Cardiac muscle cell (in vitro differentiated cells and primary cell): ENCODE measurements at regions not wholly inside any gene's neighbourhood (a gene's known extent, or its start where the extent isn't known, plus 50 kb on each side); places are given as distances from the start of the nearest gene placed in this dataset.
"Not testable (repeated sequence)": the region's sequence is repeated elsewhere in the genome, so short reads cannot be mapped to it uniquely, and the experiment has no call there.

ENCODE experiments used
- DNase-seq, 2 donors: peaks; one replicate each; pipeline versions ENCODE4 v3.0.0 to v3.0.0-alpha.2; 2010 to 2017; ENCODE audit warnings: low read depth in 1 of 2, low spot score in 1 of 2
- H3K27ac ChIP-seq: fragments of 200-600 bp; sonication (generic); 2 replicates; pipeline ENCODE4 v1.5.1; 2016
- H3K27me3 ChIP-seq: fragments of 200-600 bp; sonication (generic); 2 replicates; pipeline ENCODE4 v1.6.0; 2016; ENCODE audit warnings: control low read depth
- H3K36me3 ChIP-seq: fragments of 200-600 bp; sonication (generic); 2 replicates; pipeline ENCODE4 v1.5.1; 2016; ENCODE audit warnings: control low read depth
- H3K4me1 ChIP-seq: fragments of 200-600 bp; sonication (generic); 2 replicates; pipeline ENCODE4 v1.8.1; 2017; ENCODE audit warnings: low read depth, mild to moderate bottlenecking, mixed run types
- H3K4me3 ChIP-seq: fragments of 200-600 bp; sonication (generic); 2 replicates; pipeline ENCODE4 v1.5.1; 2016; ENCODE audit warnings: mild to moderate bottlenecking
- H3K9me3 ChIP-seq: fragments of 200-600 bp; sonication (generic); 2 replicates; pipeline ENCODE4 v1.5.1; 2017; ENCODE audit warnings: low read depth, mild to moderate bottlenecking, control low read depth
- CTCF ChIP-seq: IDR thresholded peaks from 2 replicates; pipeline ENCODE4 v1.5.1; 2012; ENCODE audit warnings: low read depth, mild to moderate bottlenecking, low read length

GRCh38 chr12:34108405-34108803, 86.1 kb downstream of the ALG10 start:
- DNase-seq, result no peak
- Histone ChIP-seq H3K36me3 (no peaks in the 10 kb centered on the region), H3K27me3 (no peaks in the 10 kb centered on the region), H3K4me1 (no peaks in the 10 kb centered on the region), H3K27ac (no peak overlapping the region), H3K4me3 (no peak overlapping the region), H3K9me3 (no peaks in the 10 kb centered on the region)
- TF ChIP-seq CTCF, result no peak

- Histone ChIP-seq H3K27ac (no peak overlapping the region), H3K4me3 (no peak overlapping the region), H3K36me3 (no peaks in the 10 kb centered on the region), H3K9me3 (no peaks in the 10 kb centered on the region), H3K27me3 (no peaks in the 10 kb centered on the region), H3K4me1 (no peaks in the 10 kb centered on the region)
- TF ChIP-seq CTCF, result no peak
- DNase-seq, result no peak
These were observed 86.7 kb downstream of the ALG10 start for GRCh38 chr12:34108967-34109366.

GRCh38 chr12:34109390-34109789, 87.1 kb downstream of the ALG10 start:
- H3K9me3 ChIP-seq, result no peaks in the 10 kb centered on the region
- TF ChIP-seq CTCF, result no peak
- no peaks in the 10 kb centered on the region for H3K36me3 ChIP-seq
- H3K27me3 ChIP-seq, result no peaks in the 10 kb centered on the region
- no peak for DNase-seq
- H3K27ac ChIP-seq, result no peak overlapping the region
- H3K4me3 ChIP-seq, result no peak overlapping the region
- no peaks in the 10 kb centered on the region for H3K4me1 ChIP-seq

GRCh38 chr12:34109909-34110531, 87.7 kb downstream of the ALG10 start:
- DNase-seq, H3K4me3 ChIP-seq, H3K27ac ChIP-seq, H3K9me3 ChIP-seq, H3K36me3 ChIP-seq, H3K4me1 ChIP-seq, H3K27me3 ChIP-seq: not testable (repeated sequence)

GRCh38 chr12:34119366-34119765, 97.1 kb downstream of the ALG10 start:
- Histone ChIP-seq H3K9me3 (no peaks in the 10 kb centered on the region), H3K4me1 (no peaks in the 10 kb centered on the region), H3K27ac (no peak overlapping the region), H3K27me3 (no peaks in the 10 kb centered on the region), H3K36me3 (no peaks in the 10 kb centered on the region), H3K4me3 (no peak overlapping the region)
- no peak for TF ChIP-seq CTCF
- DNase-seq, result no peak

GRCh38 chr12:34121360-34121759, 99.1 kb downstream of the ALG10 start:
- H3K9me3 ChIP-seq, result no peaks in the 10 kb centered on the region
- H3K27me3 ChIP-seq, result no peaks in the 10 kb centered on the region
- no peak overlapping the region for H3K27ac ChIP-seq
- DNase-seq, result no peak
- H3K4me1 ChIP-seq, result no peaks in the 10 kb centered on the region
- H3K36me3 ChIP-seq, result no peaks in the 10 kb centered on the region
- H3K4me3 ChIP-seq, result no peak overlapping the region
- no peak for TF ChIP-seq CTCF
